Peyer's patch (tissue), 4 donors: ENCODE measurements at regions not wholly inside any gene's neighbourhood (a gene's known extent, or its start where the extent isn't known, plus 50 kb on each side); places are given as distances from the start of the nearest gene placed in this dataset.

Experiments used
- CTCF ChIP-seq, 6 experiments: fragments of 450-650 bp in 4 of 6; fragments of 200-600 bp in 2 of 6; sonication (generic) in 1 of 6; IDR thresholded peaks; one replicate each; pipeline ENCODE4 v1.5.1; 2017 to 2019; ENCODE audit warnings: antibody characterized with exemption in 6 of 6, mild to moderate bottlenecking in 3 of 6, moderate library complexity in 1 of 6
- POLR2A ChIP-seq, 2 donors: fragments of 450-650 bp; IDR thresholded peaks; one replicate each; pipeline ENCODE4 v1.5.1; 2017; ENCODE audit warnings: antibody characterized with exemption in 2 of 2, mild to moderate bottlenecking in 2 of 2, moderate library complexity in 2 of 2

- TF ChIP-seq CTCF (IDR thresholded peaks at IDR 0.05) (no peak), POLR2A (IDR thresholded peaks at IDR 0.05) (no peak)
These were observed 539.2 kb downstream of the TNS3 start for GRCh38 chr7:47042669-47043068.
